Gastroesophageal sphincter (tissue), 4 donors: ENCODE measurements at regions not wholly inside any gene's neighbourhood (a gene's known extent, or its start where the extent isn't known, plus 50 kb on each side); places are given as distances from the start of the nearest gene placed in this dataset.

Source experiments
- ATAC-seq: fragments of 150-250 bp; one replicate; pipeline ENCODE4 v1.9.1; 2016; ENCODE audit warnings: mild to moderate bottlenecking, moderate library complexity
- H3K27ac ChIP-seq, 4 donors: fragments of 200-600 bp; sonication (generic) in 3 of 4; 1 replicate in 3 of 4; 2 replicates in 1 of 4; pipeline ENCODE4 v1.5.1; 2016 to 2019
- H3K27me3 ChIP-seq: fragments of 200-600 bp; sonication (generic); one replicate; pipeline ENCODE4 v1.5.1; 2019
- H3K36me3 ChIP-seq, 2 donors: fragments of 200-600 bp; sonication (generic); one replicate each; pipeline ENCODE4 v1.5.1; 2019; ENCODE audit warnings: control low read depth in 1 of 2
- H3K4me1 ChIP-seq, 3 donors: fragments of 200-600 bp; sonication (generic); 1 replicate in 2 of 3; 2 replicates in 1 of 3; pipeline ENCODE4 v1.5.1; 2016 to 2019; ENCODE audit warnings: control low read depth in 2 of 3
- H3K4me3 ChIP-seq, 2 donors: fragments of 200-600 bp; sonication (generic); one replicate each; pipeline ENCODE4 v1.5.1; 2019; ENCODE audit warnings: mild to moderate bottlenecking in 1 of 2, moderate library complexity in 1 of 2
- H3K9me3 ChIP-seq, 3 donors: fragments of 200-600 bp; sonication (generic); one replicate each; pipeline ENCODE4 v1.5.1; 2017 to 2019; ENCODE audit warnings: control low read depth in 2 of 3
- EP300 ChIP-seq: sonication (generic); formaldehyde crosslinking; IDR thresholded peaks from one replicate; pipeline ENCODE4 v1.6.1; 2017; ENCODE audit warnings: antibody characterized with exemption, mild to moderate bottlenecking
- POLR2A ChIP-seq, 2 donors: fragments of 450-650 bp; IDR thresholded peaks; one replicate each; pipeline ENCODE4 v1.6.1; 2017; ENCODE audit warnings: antibody characterized with exemption in 2 of 2, mild to moderate bottlenecking in 2 of 2, moderate library complexity in 1 of 2
- POLR2AphosphoS5 ChIP-seq: sonication (generic); formaldehyde crosslinking; IDR thresholded peaks from one replicate; pipeline ENCODE4 v1.6.1; 2017; ENCODE audit warnings: antibody characterized with exemption
- WGBS, 2 donors: methylation state at CpG; one replicate each; pipeline ENCODE4 v1.1.5; 2018; ENCODE audit warnings: low coverage in 1 of 2; 5-methylcytosine and 5-hydroxymethylcytosine counted together
- TF ChIP-seq, protein P1 (sequence below), 4 experiments: fragments of 200-600 bp in 2 of 4; fragments of 450-650 bp in 2 of 4; sonication (generic) in 1 of 4; IDR thresholded peaks; one replicate each; pipeline ENCODE4 v1.5.1; 2017 to 2019; ENCODE audit warnings: antibody characterized with exemption in 4 of 4, mild to moderate bottlenecking in 2 of 4, moderate library complexity in 2 of 4

DNA sequence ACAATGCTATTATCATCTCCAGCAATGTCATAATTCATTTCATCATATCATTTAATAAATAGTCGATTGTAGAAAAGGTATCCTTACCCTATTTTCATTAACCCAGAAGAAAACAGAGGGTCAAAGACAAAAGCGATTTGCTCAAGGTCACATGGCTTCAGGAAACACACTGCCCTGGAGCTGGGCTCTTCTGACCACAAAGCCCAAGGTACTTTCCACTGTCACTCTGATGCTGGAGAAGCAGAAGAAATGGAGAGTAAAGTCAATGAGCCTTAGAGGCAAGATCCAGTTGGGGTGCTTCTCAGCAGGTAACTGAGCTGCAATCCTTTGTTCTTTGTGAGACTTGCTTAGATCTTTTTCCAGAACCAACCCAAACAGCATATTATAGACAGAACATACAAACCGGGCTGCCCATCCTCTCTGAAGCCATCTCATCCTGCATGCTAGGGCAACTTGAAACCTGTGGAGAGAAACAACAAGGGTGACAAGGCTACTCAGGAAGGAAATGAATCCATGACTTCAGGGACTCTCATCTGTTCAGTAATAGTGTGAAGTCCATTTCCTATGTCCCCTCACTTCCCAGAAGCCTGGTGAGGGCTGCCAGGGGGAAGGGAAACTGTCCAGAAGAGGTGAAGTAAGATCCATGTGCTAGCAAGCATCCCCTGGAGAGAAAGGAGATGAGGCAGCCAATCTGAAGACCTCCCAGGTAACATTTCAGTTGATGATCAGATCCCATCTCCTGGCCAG, 148.6 kb upstream of the SVIL start:
- Histone ChIP-seq H3K4me3 (no peak overlapping the region), H3K27me3 (no peaks in the 10 kb centered on the region), H3K9me3 (peaks cover 0 to 6% (median 0%) of the 10 kb centered on the region in 3 donors), H3K4me1 (peaks cover 0 to 47% (median 8%) of the 10 kb centered on the region in 3 donors), H3K36me3 (no peaks in the 10 kb centered on the region), H3K27ac (peak overlapping the region; percentile 77 to 90 (median 84))
- WGBS, 2 donors: 75 to 85% methylated on average over 2 to 3 of the region's 3 CpGs
- TF ChIP-seq POLR2AphosphoS5: peak; percentile 19
- TF ChIP-seq POLR2A (IDR thresholded peaks at IDR 0.05): no peak
- no peak for ATAC-seq

DNA sequence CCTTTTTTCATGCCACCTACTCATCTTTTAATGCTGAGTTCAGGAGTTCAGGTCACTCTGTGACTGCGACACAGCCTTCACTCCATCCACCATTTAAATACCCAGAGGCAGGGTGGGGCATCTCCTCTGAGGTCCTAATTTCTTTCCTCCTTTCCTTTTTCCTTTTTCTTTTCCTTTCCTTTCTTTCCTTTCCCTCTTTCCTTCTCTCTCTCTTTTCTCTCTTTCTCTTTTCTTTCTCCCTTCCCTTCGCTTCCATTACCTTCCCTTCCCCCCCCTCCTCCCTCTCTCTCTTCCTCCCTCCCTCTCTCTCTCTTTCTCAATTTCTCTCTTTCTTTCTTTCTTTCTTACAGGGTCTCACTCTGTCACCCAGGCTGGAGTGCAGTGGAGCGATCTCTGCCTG, 145.9 kb upstream of the SVIL start:
- no peak for TF ChIP-seq POLR2A (IDR thresholded peaks at IDR 0.05)
- TF ChIP-seq, protein P1, sequence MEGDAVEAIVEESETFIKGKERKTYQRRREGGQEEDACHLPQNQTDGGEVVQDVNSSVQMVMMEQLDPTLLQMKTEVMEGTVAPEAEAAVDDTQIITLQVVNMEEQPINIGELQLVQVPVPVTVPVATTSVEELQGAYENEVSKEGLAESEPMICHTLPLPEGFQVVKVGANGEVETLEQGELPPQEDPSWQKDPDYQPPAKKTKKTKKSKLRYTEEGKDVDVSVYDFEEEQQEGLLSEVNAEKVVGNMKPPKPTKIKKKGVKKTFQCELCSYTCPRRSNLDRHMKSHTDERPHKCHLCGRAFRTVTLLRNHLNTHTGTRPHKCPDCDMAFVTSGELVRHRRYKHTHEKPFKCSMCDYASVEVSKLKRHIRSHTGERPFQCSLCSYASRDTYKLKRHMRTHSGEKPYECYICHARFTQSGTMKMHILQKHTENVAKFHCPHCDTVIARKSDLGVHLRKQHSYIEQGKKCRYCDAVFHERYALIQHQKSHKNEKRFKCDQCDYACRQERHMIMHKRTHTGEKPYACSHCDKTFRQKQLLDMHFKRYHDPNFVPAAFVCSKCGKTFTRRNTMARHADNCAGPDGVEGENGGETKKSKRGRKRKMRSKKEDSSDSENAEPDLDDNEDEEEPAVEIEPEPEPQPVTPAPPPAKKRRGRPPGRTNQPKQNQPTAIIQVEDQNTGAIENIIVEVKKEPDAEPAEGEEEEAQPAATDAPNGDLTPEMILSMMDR (IDR thresholded peaks at IDR 0.05): no peak
- TF ChIP-seq POLR2AphosphoS5: no peak
- TF ChIP-seq EP300: no peak
- no peak for ATAC-seq
- Histone ChIP-seq H3K27ac (peak overlapping the region in 2 of 4 donors; percentile 14 to 41), H3K27me3 (no peaks in the 10 kb centered on the region), H3K4me3 (no peak overlapping the region), H3K4me1 (peaks cover 0 to 47% (median 8%) of the 10 kb centered on the region in 3 donors), H3K9me3 (no peaks in the 10 kb centered on the region), H3K36me3 (no peaks in the 10 kb centered on the region)
- WGBS, 2 donors: 79 to 100% methylated on average over 1 to 3 of the region's 3 CpGs

DNA sequence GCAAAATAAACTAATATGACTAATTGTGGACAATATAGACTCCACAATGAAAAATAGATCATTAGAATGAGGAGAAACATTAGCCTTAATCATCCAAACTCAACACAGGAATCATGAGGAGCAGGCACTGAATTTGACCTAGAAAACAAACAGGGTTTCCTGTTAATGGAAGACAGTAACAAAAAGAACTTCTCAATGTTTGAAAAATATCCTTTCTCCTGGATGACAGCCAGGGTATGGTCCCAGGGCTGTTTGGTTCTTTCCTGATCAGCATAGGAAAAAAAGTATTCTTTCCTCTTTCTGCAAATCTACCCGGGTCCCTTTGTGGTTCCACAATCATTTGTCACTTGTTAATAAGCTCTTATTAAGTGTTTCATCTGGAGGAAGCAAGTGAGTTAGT, 145.3 kb upstream of the SVIL start:
- ATAC-seq: no peak
- Histone ChIP-seq H3K4me3 (no peak overlapping the region), H3K27me3 (no peaks in the 10 kb centered on the region), H3K36me3 (no peaks in the 10 kb centered on the region), H3K4me1 (peaks cover 0 to 44% (median 8%) of the 10 kb centered on the region in 3 donors), H3K9me3 (no peaks in the 10 kb centered on the region), H3K27ac (peak overlapping the region in 2 of 4 donors; percentile 14 to 41)
- TF ChIP-seq POLR2A (IDR thresholded peaks at IDR 0.05): no peak
- TF ChIP-seq, protein P1 (IDR thresholded peaks at IDR 0.05): no peak
- no peak for TF ChIP-seq EP300
- TF ChIP-seq POLR2AphosphoS5: no peak
- WGBS, 2 donors: 0 to 25% methylated on average over 1 of the region's 1 CpG

DNA sequence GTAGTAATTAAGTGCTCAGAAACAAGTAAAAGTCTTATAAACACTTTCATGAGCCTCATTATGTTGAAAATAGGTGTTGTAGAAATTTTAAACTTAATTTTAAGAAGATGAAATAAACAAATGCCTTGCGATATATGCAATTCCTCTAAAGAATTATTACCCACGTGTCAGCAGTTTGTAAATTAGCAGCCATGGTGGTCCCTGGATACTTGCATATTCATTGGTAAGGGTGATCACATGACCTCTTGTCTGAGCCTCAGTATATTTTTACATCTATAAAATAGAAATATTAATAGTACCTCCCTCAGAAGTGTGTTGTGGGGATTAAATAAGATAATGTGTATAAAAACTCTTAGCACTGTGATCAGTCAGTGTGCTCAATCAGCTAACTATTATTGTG, 141.5 kb upstream of the SVIL start:
- 75 to 79% methylated on average over 2 of the region's 2 CpGs for WGBS, 2 donors
- no peak for ATAC-seq
- peaks cover 0 to 20% (median 0%) of the 10 kb centered on the region in 3 donors for H3K4me1 ChIP-seq
- no peak overlapping the region for H3K27ac ChIP-seq
- no peaks in the 10 kb centered on the region for H3K9me3 ChIP-seq
- H3K36me3 ChIP-seq: no peaks in the 10 kb centered on the region
- no peak overlapping the region for H3K4me3 ChIP-seq
- H3K27me3 ChIP-seq: no peaks in the 10 kb centered on the region
- TF ChIP-seq POLR2A (IDR thresholded peaks at IDR 0.05) (no peak), POLR2AphosphoS5 (no peak), EP300 (no peak)
- TF ChIP-seq, protein P1 (IDR thresholded peaks at IDR 0.05): no peak

DNA sequence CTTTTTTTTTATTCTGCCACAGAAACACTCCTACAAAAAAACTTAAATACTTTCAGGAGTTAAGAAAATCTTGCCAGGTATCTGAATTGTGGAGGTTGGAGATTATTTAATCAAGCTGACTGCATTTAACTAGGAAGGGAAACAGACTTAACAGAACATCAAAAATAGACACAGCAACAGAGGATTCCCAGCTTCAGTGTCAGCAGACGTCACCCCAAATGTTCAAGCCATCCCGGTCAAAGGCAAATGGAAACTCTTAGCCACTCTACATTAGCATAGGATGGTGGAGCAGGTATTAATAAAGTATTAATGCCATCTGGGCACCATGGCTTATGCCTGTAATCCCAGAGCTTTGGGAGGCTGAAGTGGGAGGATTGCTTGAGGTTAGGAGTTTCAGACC, 139.7 kb upstream of the SVIL start:
- TF ChIP-seq EP300 (no peak), POLR2A (IDR thresholded peaks at IDR 0.05) (no peak), POLR2AphosphoS5 (no peak)
- TF ChIP-seq, protein P1 (IDR thresholded peaks at IDR 0.05): no peak
- Histone ChIP-seq H3K4me3 (no peak overlapping the region), H3K27me3 (no peaks in the 10 kb centered on the region), H3K4me1 (peaks cover 0 to 4% (median 0%) of the 10 kb centered on the region in 3 donors), H3K9me3 (no peaks in the 10 kb centered on the region), H3K27ac (no peak overlapping the region), H3K36me3 (no peaks in the 10 kb centered on the region)
- 41 to 45% methylated on average over 2 of the region's 2 CpGs for WGBS, 2 donors
- no peak for ATAC-seq
